ENCODE measurements at regions not wholly inside any gene's neighbourhood (a gene's known extent, or its start where the extent isn't known, plus 50 kb on each side); places are given as distances from the start of the nearest gene placed in this dataset.
"Not testable (repeated sequence)": the region's sequence is repeated elsewhere in the genome, so short reads cannot be mapped to it uniquely, and the experiment has no call there.

GRCh38 chr12:113573148-113573547 lies 101.5 kb upstream of the LHX5 start:
- DNase-seq (ENCODE audit: low spot score), result no peak

GRCh38 chr12:113571713-113572112 lies 100.0 kb upstream of the LHX5 start:
- DNase-seq (ENCODE audit: low spot score), result no peak

GRCh38 chr12:113569806-113570205 lies 98.1 kb upstream of the LHX5 start:
- DNase-seq (ENCODE audit: low spot score), result peak; percentile 72

GRCh38 chr12:113568021-113568420 lies 96.3 kb upstream of the LHX5 start:
- no peak for DNase-seq (ENCODE audit: low spot score)

- DNase-seq (ENCODE audit: low spot score), result no peak
Observed at GRCh38 chr12:113565368-113565767, 93.7 kb upstream of the LHX5 start.

- DNase-seq (ENCODE audit: low spot score), result no peak
Observed at GRCh38 chr12:113561068-113561780, 89.6 kb upstream of the LHX5 start.

GRCh38 chr12:113559466-113559865 lies 87.8 kb upstream of the LHX5 start:
- no peak for DNase-seq (ENCODE audit: low spot score)

- no peak for DNase-seq (ENCODE audit: low spot score)
Observed at GRCh38 chr12:113555226-113555625, 83.6 kb upstream of the LHX5 start.

- DNase-seq (ENCODE audit: low spot score), result no peak
Observed at GRCh38 chr12:113552760-113553159, 81.1 kb upstream of the LHX5 start.

- no peak for DNase-seq (ENCODE audit: low spot score)
Observed at GRCh38 chr12:113551563-113551962, 79.9 kb upstream of the LHX5 start.

- no peak for DNase-seq (ENCODE audit: low spot score)
Observed at GRCh38 chr12:113548467-113548866, 76.8 kb upstream of the LHX5 start.

GRCh38 chr12:113546916-113547863 lies 75.5 kb upstream of the LHX5 start:
- no peak for DNase-seq (ENCODE audit: low spot score)

- no peak for DNase-seq (ENCODE audit: low spot score)
Observed at GRCh38 chr12:113537751-113538087, 66.0 kb upstream of the LHX5 start.

GRCh38 chr12:113537046-113537750 lies 65.5 kb upstream of the LHX5 start:
- DNase-seq (ENCODE audit: low spot score), result no peak

GRCh38 chr12:113535100-113535499 lies 63.4 kb upstream of the LHX5 start:
- DNase-seq (ENCODE audit: low spot score), result no peak

- no peak for DNase-seq (ENCODE audit: low spot score)
Observed at GRCh38 chr12:113534555-113534954, 62.9 kb upstream of the LHX5 start.

- DNase-seq (ENCODE audit: low spot score), result no peak
Observed at GRCh38 chr12:113533842-113534375, 62.2 kb upstream of the LHX5 start.

- DNase-seq (ENCODE audit: low spot score), result no peak
Observed at GRCh38 chr12:113532292-113532691, 60.6 kb upstream of the LHX5 start.

- not testable (repeated sequence) for DNase-seq (ENCODE audit: low spot score)
Observed at GRCh38 chr12:113531073-113531472, 59.4 kb upstream of the LHX5 start.

- peak; percentile 2 for DNase-seq (ENCODE audit: low spot score)
Observed at GRCh38 chr12:113528606-113529293, 57.1 kb upstream of the LHX5 start.

GRCh38 chr12:113525066-113525465 lies 53.4 kb upstream of the LHX5 start:
- DNase-seq (ENCODE audit: low spot score), result no peak

- no peak for DNase-seq (ENCODE audit: low spot score)
Observed at GRCh38 chr12:113524495-113524894, 52.8 kb upstream of the LHX5 start.
